Osteoblast (primary cell): ENCODE measurements at regions not wholly inside any gene's neighbourhood (a gene's known extent, or its start where the extent isn't known, plus 50 kb on each side); places are given as distances from the start of the nearest gene placed in this dataset.

Experiments used
- DNase-seq: peaks from one replicate; pipeline ENCODE4 v3.0.0; 2011; ENCODE audit warnings: low spot score, mixed read lengths; ENCODE audit not compliant: insufficient read length; ENCODE audit errors: missing footprints
- H2AFZ ChIP-seq: 2 replicates; pipeline ENCODE4 v1.6.0; 2011; ENCODE audit warnings: mild to moderate bottlenecking, low read length
- H3K27ac ChIP-seq: 2 replicates; pipeline ENCODE4 v1.5.1; 2011; ENCODE audit warnings: mild to moderate bottlenecking, low read depth, low read length, moderate library complexity
- H3K27me3 ChIP-seq: 2 replicates; pipeline ENCODE4 v1.6.0; 2012; ENCODE audit warnings: mild to moderate bottlenecking, control low read depth, inconsistent platforms, low read length, moderate library complexity; ENCODE audit not compliant: insufficient read depth
- H3K36me3 ChIP-seq: 2 replicates; pipeline ENCODE4 v1.5.1; 2011; ENCODE audit warnings: mild to moderate bottlenecking, low read length, control low read depth, moderate library complexity; ENCODE audit not compliant: insufficient read depth
- H3K4me1 ChIP-seq: 2 replicates; pipeline ENCODE4 v1.5.1; 2011; ENCODE audit warnings: mild to moderate bottlenecking, low read length, control low read depth, moderate library complexity; ENCODE audit not compliant: insufficient read depth
- H3K4me2 ChIP-seq: 2 replicates; pipeline ENCODE4 v1.6.0; 2011; ENCODE audit warnings: mild to moderate bottlenecking, low read length; ENCODE audit not compliant: insufficient read depth
- H3K4me3 ChIP-seq: fragments of 200-600 bp; sonication (generic); 3 replicates; pipeline ENCODE4 v1.5.1; 2012; ENCODE audit warnings: mild to moderate bottlenecking, low read length, inconsistent platforms; ENCODE audit not compliant: insufficient read depth
- H3K79me2 ChIP-seq: 2 replicates; pipeline ENCODE4 v1.6.0; 2012; ENCODE audit warnings: mild to moderate bottlenecking, low read length, control low read depth, inconsistent platforms; ENCODE audit not compliant: insufficient read depth
- H3K9me3 ChIP-seq: 2 replicates; pipeline ENCODE4 v1.5.1; 2011; ENCODE audit warnings: low read depth, low read length, control low read depth
- H4K20me1 ChIP-seq: 2 replicates; pipeline ENCODE4 v1.6.0; 2012; ENCODE audit warnings: mild to moderate bottlenecking, low read length, control low read depth; ENCODE audit not compliant: insufficient read depth
- TF ChIP-seq, protein P1 (sequence below): IDR thresholded peaks from 2 replicates; pipeline ENCODE4 v1.5.1; 2011; ENCODE audit warnings: mild to moderate bottlenecking, low read depth, low read length, moderate library complexity; ENCODE audit errors: extremely low read depth

DNA sequence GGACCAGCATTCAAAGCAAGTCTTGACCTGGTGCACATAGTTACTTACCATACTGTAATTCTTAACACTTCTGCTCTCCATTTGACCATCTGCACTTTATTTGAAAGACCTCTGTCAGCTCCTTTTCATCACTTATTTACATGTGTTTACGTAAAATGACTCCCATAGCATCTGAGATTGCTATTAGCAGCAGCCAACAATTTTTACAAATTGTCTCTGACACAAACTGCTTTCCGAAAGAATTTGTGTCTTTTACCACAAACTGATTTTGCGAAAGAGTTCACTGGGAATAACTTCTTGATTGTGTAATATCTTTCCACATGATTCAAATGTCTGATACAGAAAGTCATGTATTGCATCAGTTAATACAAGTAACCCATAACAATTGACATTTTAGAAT lies 144.1 kb upstream of the PEX5L start:
- peak overlapping the region; percentile 49 for H3K27ac ChIP-seq

DNA sequence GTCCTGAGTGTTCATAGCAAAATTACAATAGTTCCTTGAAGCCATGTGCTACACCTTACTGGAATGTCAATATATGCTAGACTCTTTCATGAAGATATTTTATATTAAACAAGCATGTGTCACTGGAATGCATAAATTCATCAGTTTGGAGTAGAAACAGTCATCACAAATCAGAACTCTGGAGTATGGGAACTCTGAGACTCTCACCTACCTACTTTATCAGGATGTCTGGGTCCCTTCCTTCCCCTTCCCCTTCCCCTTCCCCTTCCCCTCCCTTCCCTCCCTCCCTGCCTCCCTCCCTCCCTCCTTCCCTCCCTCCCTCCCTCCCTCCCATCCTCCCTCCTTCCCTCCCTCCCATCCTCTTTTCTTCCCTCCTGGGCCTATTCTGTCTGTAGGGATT lies 144.7 kb upstream of the PEX5L start:
- Histone ChIP-seq H3K36me3 (no peaks in the 10 kb centered on the region), H3K27me3 (no peaks in the 10 kb centered on the region), H3K79me2 (no peaks in the 10 kb centered on the region), H3K9me3 (no peaks in the 10 kb centered on the region), H3K4me3 (no peak overlapping the region), H4K20me1 (no peaks in the 10 kb centered on the region), H2AFZ (no peak overlapping the region), H3K4me2 (no peak overlapping the region), H3K4me1 (peaks cover 6% of the 10 kb centered on the region), H3K27ac (peak overlapping the region; percentile 49)
- TF ChIP-seq, protein P1, sequence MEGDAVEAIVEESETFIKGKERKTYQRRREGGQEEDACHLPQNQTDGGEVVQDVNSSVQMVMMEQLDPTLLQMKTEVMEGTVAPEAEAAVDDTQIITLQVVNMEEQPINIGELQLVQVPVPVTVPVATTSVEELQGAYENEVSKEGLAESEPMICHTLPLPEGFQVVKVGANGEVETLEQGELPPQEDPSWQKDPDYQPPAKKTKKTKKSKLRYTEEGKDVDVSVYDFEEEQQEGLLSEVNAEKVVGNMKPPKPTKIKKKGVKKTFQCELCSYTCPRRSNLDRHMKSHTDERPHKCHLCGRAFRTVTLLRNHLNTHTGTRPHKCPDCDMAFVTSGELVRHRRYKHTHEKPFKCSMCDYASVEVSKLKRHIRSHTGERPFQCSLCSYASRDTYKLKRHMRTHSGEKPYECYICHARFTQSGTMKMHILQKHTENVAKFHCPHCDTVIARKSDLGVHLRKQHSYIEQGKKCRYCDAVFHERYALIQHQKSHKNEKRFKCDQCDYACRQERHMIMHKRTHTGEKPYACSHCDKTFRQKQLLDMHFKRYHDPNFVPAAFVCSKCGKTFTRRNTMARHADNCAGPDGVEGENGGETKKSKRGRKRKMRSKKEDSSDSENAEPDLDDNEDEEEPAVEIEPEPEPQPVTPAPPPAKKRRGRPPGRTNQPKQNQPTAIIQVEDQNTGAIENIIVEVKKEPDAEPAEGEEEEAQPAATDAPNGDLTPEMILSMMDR, result no peak
- DNase-seq, result no peak

More for the DNA sequence above, 144.1 kb upstream of the PEX5L start:
- Histone ChIP-seq H2AFZ (no peak overlapping the region), H3K36me3 (no peaks in the 10 kb centered on the region), H3K4me1 (peaks cover 6% of the 10 kb centered on the region), H3K27me3 (no peaks in the 10 kb centered on the region), H3K79me2 (no peaks in the 10 kb centered on the region), H3K4me3 (no peak overlapping the region), H3K4me2 (peak overlapping the region; percentile 41), H3K9me3 (no peaks in the 10 kb centered on the region), H4K20me1 (no peaks in the 10 kb centered on the region)
- DNase-seq, result peak; percentile 26
- TF ChIP-seq, protein P1, result no peak

DNA sequence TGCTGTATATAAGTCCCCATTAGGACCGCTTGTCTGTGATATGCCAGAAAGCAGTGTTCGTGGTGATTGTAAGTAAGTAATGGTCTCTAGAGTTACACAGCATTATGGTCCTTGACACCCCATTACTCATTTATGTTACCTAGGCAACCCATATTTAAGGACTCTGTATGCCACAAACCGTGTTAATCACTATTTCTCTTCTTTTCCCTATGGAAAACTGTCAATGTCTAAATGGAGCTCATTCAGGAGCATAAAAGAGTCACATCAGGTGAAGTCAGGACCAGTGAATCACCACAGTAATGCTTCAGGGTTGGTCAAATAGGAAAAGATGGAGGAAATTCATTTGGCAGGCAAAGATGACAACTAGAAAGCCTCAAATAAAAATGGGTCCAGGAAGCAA lies 146.6 kb upstream of the PEX5L start:
- no peaks in the 10 kb centered on the region for H4K20me1 ChIP-seq
- DNase-seq, result no peak
- H3K4me1 ChIP-seq, result peaks cover 6% of the 10 kb centered on the region
- H3K9me3 ChIP-seq, result no peaks in the 10 kb centered on the region
- no peak overlapping the region for H2AFZ ChIP-seq
- no peaks in the 10 kb centered on the region for H3K79me2 ChIP-seq
- no peaks in the 10 kb centered on the region for H3K36me3 ChIP-seq
- TF ChIP-seq, protein P1, result no peak
- no peak overlapping the region for H3K27ac ChIP-seq
- no peak overlapping the region for H3K4me3 ChIP-seq
- H3K4me2 ChIP-seq, result no peak overlapping the region
- no peaks in the 10 kb centered on the region for H3K27me3 ChIP-seq

DNA sequence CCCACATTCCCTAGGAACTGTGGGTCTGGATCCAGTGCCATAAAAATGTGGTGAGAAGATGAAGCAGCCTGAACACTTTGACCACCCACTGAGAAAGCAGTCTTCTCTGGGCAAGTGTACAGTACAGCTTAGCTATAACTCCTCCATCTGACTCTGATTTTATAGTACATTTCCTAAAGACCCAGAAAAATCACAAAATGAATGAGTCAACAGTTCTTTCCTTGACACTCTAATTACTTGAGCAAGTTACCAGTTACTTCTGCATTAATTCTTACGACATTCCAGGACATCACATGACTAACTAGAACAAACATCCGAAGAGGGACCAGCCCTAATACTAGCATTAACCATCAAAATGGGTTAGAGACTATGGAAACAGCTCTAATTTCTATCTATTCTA lies 148.1 kb upstream of the PEX5L start:
- H4K20me1 ChIP-seq, result no peaks in the 10 kb centered on the region
- H3K27ac ChIP-seq, result no peak overlapping the region
- H3K4me2 ChIP-seq, result no peak overlapping the region
- no peaks in the 10 kb centered on the region for H3K9me3 ChIP-seq
- no peak overlapping the region for H2AFZ ChIP-seq
- no peak for DNase-seq
- no peaks in the 10 kb centered on the region for H3K36me3 ChIP-seq
- H3K4me1 ChIP-seq, result peaks cover 6% of the 10 kb centered on the region
- no peaks in the 10 kb centered on the region for H3K27me3 ChIP-seq
- H3K79me2 ChIP-seq, result no peaks in the 10 kb centered on the region
- TF ChIP-seq, protein P1, result no peak
- no peak overlapping the region for H3K4me3 ChIP-seq
